Left renal pelvis (tissue), 4 donors: ENCODE measurements at regions not wholly inside any gene's neighbourhood (a gene's known extent, or its start where the extent isn't known, plus 50 kb on each side); places are given as distances from the start of the nearest gene placed in this dataset.
"Not testable (repeated sequence)": the region's sequence is repeated elsewhere in the genome, so short reads cannot be mapped to it uniquely, and the experiment has no call there.

Experiments
- DNase-seq, 4 donors: peaks; one replicate each; pipeline ENCODE4 v3.0.0-alpha.2; 2013; ENCODE audit warnings: low read depth in 4 of 4, low spot score in 3 of 4

GRCh38 chr5:34096033-34096432 lies 53.0 kb upstream of the C1QTNF3 start:
- not testable (repeated sequence) for DNase-seq

- not testable (repeated sequence) for DNase-seq
These were observed 56.9 kb upstream of the C1QTNF3 start for GRCh38 chr5:34099891-34100290.

GRCh38 chr5:34101567-34101966 lies 58.6 kb upstream of the C1QTNF3 start:
- not testable (repeated sequence) for DNase-seq

GRCh38 chr5:34108897-34109296 lies 65.9 kb upstream of the C1QTNF3 start:
- not testable (repeated sequence) for DNase-seq

- DNase-seq: not testable (repeated sequence)
These were observed 81.3 kb upstream of the C1QTNF3 start for GRCh38 chr5:34124280-34124679.

- DNase-seq: not testable (repeated sequence)
These were observed 82.3 kb upstream of the C1QTNF3 start for GRCh38 chr5:34125354-34125753.

GRCh38 chr5:34126741-34127140 lies 83.7 kb upstream of the C1QTNF3 start:
- DNase-seq: not testable (repeated sequence)

GRCh38 chr5:34127818-34128217 lies 84.8 kb upstream of the C1QTNF3 start:
- DNase-seq: not testable (repeated sequence)

GRCh38 chr5:34128890-34129289 lies 85.9 kb upstream of the C1QTNF3 start:
- DNase-seq: not testable (repeated sequence)

GRCh38 chr5:34154988-34155387 lies 112.0 kb upstream of the C1QTNF3 start:
- not testable (repeated sequence) for DNase-seq

GRCh38 chr5:34156703-34157414 lies 113.8 kb upstream of the C1QTNF3 start:
- not testable (repeated sequence) for DNase-seq

GRCh38 chr5:34160904-34161303 lies 117.9 kb upstream of the C1QTNF3 start:
- not testable (repeated sequence) for DNase-seq

- DNase-seq: not testable (repeated sequence)
These were observed 128.4 kb upstream of the C1QTNF3 start for GRCh38 chr5:34171398-34171797.

- DNase-seq: not testable (repeated sequence)
These were observed 136.6 kb upstream of the C1QTNF3 start for GRCh38 chr5:34179453-34180190.

- DNase-seq: not testable (repeated sequence)
These were observed 137.2 kb upstream of the C1QTNF3 start for GRCh38 chr5:34180225-34180624.

GRCh38 chr5:34180940-34181614 lies 138.1 kb upstream of the C1QTNF3 start:
- DNase-seq: not testable (repeated sequence)

GRCh38 chr5:34185005-34185404 lies 142.0 kb upstream of the C1QTNF3 start:
- not testable (repeated sequence) for DNase-seq

- not testable (repeated sequence) for DNase-seq
These were observed 142.6 kb upstream of the C1QTNF3 start for GRCh38 chr5:34185572-34185971.

- not testable (repeated sequence) for DNase-seq
These were observed 143.1 kb upstream of the C1QTNF3 start for GRCh38 chr5:34186108-34186507.

- DNase-seq: not testable (repeated sequence)
These were observed 143.9 kb upstream of the C1QTNF3 start for GRCh38 chr5:34186865-34187264.

- DNase-seq: not testable (repeated sequence)
These were observed 144.4 kb upstream of the C1QTNF3 start for GRCh38 chr5:34187441-34187840.
